Endothelial cell of umbilical vein (primary cell): ENCODE measurements at regions not wholly inside any gene's neighbourhood (a gene's known extent, or its start where the extent isn't known, plus 50 kb on each side); places are given as distances from the start of the nearest gene placed in this dataset.

ENCODE experiments used
- CTCF ChIP-seq, 2 donors: IDR thresholded peaks; 1 replicate in 1 of 2; 2 replicates in 1 of 2; pipeline ENCODE4 v1.5.1; 2011; ENCODE audit warnings: low read length in 2 of 2, mild to moderate bottlenecking in 2 of 2, moderate library complexity in 2 of 2, control low read depth in 1 of 2, inconsistent platforms in 1 of 2, low read depth in 1 of 2; ENCODE audit not compliant: insufficient read depth in 1 of 2; ENCODE audit errors: extremely low read depth in 1 of 2
- EZH2 ChIP-seq: IDR thresholded peaks from 2 replicates; pipeline ENCODE4 v1.6.1; 2012; ENCODE audit warnings: borderline replicate concordance, low read depth, mild to moderate bottlenecking, moderate library complexity, low read length, inconsistent platforms; ENCODE audit not compliant: severe bottlenecking
- GATA2 ChIP-seq: IDR thresholded peaks from 2 replicates; pipeline ENCODE4 v1.7.0; 2011; ENCODE audit warnings: low read depth, mild to moderate bottlenecking, moderate library complexity, mixed read lengths, low read length; ENCODE audit not compliant: insufficient read length, insufficient read depth
- JUN ChIP-seq: IDR thresholded peaks from 2 replicates; pipeline ENCODE4 v1.6.1; 2011; ENCODE audit warnings: borderline replicate concordance, low read depth; ENCODE audit not compliant: insufficient read length, insufficient read depth
- MYC ChIP-seq: IDR thresholded peaks from one replicate; pipeline ENCODE4 v1.6.1; 2011; ENCODE audit warnings: mild to moderate bottlenecking, low read depth, low read length
- POLR2A ChIP-seq: IDR thresholded peaks from 2 replicates; pipeline ENCODE4 v1.6.1; 2012; ENCODE audit warnings: low read depth, mild to moderate bottlenecking, control low read depth, low read length
- POLR2AphosphoS5 ChIP-seq: IDR thresholded peaks from 2 replicates; pipeline ENCODE4 v1.6.1; 2012; ENCODE audit warnings: low read depth, mild to moderate bottlenecking, control low read depth, low read length, moderate library complexity; ENCODE audit not compliant: insufficient read depth
- TF ChIP-seq, protein P1 (sequence below): IDR thresholded peaks from 2 replicates; pipeline ENCODE4 v1.6.1; 2011; ENCODE audit not compliant: insufficient read depth, insufficient read length

DNA sequence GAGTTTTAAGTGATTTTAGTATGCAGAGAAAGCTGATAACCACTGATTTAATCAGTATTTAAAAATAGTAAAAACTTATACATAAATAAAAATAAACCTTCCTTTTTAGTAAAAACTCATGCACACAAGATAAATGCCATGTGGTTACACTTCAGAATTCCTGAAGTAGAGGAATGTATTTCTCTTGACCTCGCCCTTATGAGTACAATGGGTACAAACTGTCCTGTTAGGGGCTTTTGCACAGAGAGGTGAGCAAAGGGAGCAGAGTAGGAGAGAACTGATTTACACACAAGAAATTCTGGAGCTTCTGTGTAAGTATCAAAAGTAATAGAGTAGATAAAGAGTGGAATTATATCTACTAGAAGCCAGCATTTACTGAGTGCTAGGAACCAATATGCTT lies 279.6 kb downstream of the PPP1R3A start:
- TF ChIP-seq CTCF (IDR thresholded peaks at IDR 0.05; ENCODE audit: extremely low read depth in 1 of 2, insufficient read depth in 1 of 2, low read depth in 1 of 2, low read length in 2 of 2) (no peak), MYC (no peak), GATA2 (no peak), JUN (no peak), POLR2AphosphoS5 (no peak), POLR2A (no peak), EZH2 (no peak)
- TF ChIP-seq, protein P1, sequence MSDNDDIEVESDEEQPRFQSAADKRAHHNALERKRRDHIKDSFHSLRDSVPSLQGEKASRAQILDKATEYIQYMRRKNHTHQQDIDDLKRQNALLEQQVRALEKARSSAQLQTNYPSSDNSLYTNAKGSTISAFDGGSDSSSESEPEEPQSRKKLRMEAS: no peak
